ENCODE measurements at regions not wholly inside any gene's neighbourhood (a gene's known extent, or its start where the extent isn't known, plus 50 kb on each side); places are given as distances from the start of the nearest gene placed in this dataset.

DNA sequence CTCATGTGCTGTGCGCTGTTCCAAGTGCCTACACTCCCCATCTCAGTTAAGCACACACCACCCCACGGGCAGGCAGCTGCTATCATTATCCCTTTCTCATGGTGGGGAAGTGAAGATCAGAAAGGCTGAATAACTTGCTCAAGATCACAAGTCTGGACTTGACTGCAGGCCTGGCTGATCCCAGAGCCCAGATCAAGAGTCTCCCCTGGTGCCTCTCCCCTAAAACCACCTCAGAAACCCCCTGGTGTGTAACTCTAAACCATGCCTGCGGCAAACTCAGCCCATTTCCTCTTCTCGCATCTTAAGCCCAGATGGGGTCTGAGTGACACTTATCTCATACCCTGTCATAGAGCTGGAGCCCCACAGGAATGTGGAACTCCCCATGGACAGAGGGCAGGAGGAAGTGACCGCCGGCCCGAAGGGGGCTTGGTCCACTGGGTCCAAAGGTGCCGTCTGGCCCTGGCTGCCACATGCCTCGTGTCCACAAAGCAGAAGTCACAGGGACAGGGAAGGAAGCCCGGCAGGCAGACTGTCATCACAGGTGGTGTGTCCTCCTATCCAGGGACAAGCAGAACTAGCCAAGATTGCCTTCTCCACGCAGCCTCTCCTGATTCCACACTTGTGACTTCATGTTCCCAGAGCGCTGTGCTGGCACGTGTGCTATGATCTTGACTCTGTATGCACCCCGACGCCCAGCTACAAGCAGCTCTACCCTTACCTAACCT is 92.1 kb downstream of the SYF2 start (continued):
- TF ChIP-seq ZNF609 (CRISPR knock-in tag; IDR thresholded peaks at IDR 0.05; ENCODE audit: borderline replicate concordance) (peak; percentile 74), ZNF75D (CRISPR knock-in tag; IDR thresholded peaks at IDR 0.05; ENCODE audit: borderline replicate concordance) (no peak), ZNF33A (CRISPR knock-in tag; IDR thresholded peaks at IDR 0.05; ENCODE audit: borderline replicate concordance) (no peak), ZNF790 (CRISPR knock-in tag; IDR thresholded peaks at IDR 0.05; ENCODE audit: borderline replicate concordance) (peak; percentile 65; the same call in 1 of the 2 replicates), CREM (IDR thresholded peaks at IDR 0.05) (no peak; the same call in 1 of the 2 replicates), CREM (CRISPR knock-in tag; IDR thresholded peaks at IDR 0.05) (no peak), MED1 (CRISPR knock-in tag; IDR thresholded peaks at IDR 0.05) (peak; percentile 65), NCOA2 (CRISPR knock-in tag; IDR thresholded peaks at IDR 0.05) (0 out of 2 replicates have a peak, but pooled peaks have one; percentile 33), ZNF652 (CRISPR knock-in tag; IDR thresholded peaks at IDR 0.05; ENCODE audit: borderline replicate concordance, low read depth) (no peak), ZNF510 (CRISPR knock-in tag; IDR thresholded peaks at IDR 0.05; ENCODE audit: low read depth) (peak; percentile 88; the same call in 1 of the 2 replicates), ZNF605 (CRISPR knock-in tag; IDR thresholded peaks at IDR 0.05) (peak; percentile 61; the same call in 1 of the 2 replicates), CBX2 (IDR thresholded peaks at IDR 0.05; ENCODE audit: low read depth, low read length) (no peak), CBX2 (CRISPR knock-in tag; IDR thresholded peaks at IDR 0.05; ENCODE audit: low read depth) (no peak), ZNF512B (CRISPR knock-in tag; IDR thresholded peaks at IDR 0.05; ENCODE audit: borderline replicate concordance) (peak; percentile 75; the same call in 1 of the 2 replicates), HDAC2 (CRISPR knock-in tag; IDR thresholded peaks at IDR 0.05) (peak; percentile 73; the same call in 1 of the 2 replicates), ZNF225 (CRISPR knock-in tag; IDR thresholded peaks at IDR 0.05) (no peak), PPARG (CRISPR knock-in tag; conservative IDR thresholded peaks at IDR 0.05) (0 out of 2 replicates have a peak, but pooled peaks have one; percentile 39), SNAPC2 (CRISPR knock-in tag; IDR thresholded peaks at IDR 0.05) (no peak), RXRB (CRISPR knock-in tag; IDR thresholded peaks at IDR 0.05; ENCODE audit: borderline replicate concordance) (peak; percentile 56; the same call in 1 of the 2 replicates), FIP1L1 (IDR thresholded peaks at IDR 0.05; ENCODE audit: borderline replicate concordance, insufficient read depth, low read depth, low read length) (no peak)
- TF ChIP-seq, protein P1, sequence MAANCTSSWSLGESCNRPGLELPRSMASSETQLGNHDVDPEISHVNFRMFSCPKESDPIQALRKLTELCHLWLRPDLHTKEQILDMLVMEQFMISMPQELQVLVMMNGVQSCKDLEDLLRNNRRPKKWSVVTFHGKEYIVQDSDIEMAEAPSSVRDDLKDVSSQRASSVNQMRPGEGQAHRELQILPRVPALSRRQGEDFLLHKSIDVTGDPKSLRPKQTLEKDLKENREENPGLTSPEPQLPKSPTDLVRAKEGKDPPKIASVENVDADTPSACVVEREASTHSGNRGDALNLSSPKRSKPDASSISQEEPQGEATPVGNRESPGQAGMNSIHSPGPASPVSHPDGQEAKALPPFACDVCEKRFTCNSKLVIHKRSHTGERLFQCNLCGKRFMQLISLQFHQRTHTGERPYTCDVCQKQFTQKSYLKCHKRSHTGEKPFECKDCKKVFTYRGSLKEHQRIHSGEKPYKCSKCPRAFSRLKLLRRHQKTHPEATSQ (CRISPR knock-in tag; IDR thresholded peaks at IDR 0.05; ENCODE audit: borderline replicate concordance), result no peak

Data from HepG2 (cell line).